Panc1 (cell line): ENCODE measurements at regions not wholly inside any gene's neighbourhood (a gene's known extent, or its start where the extent isn't known, plus 50 kb on each side); places are given as distances from the start of the nearest gene placed in this dataset.

ENCODE experiments used
- ATAC-seq: fragments of 200-7000 bp; cut with Tn5 transposase; 2 replicates; pipeline ENCODE4 v1.9.1; 2020; ENCODE audit warnings: mild to moderate bottlenecking, moderate library complexity
- BruUV-seq: library from RNA; stranded (reverse); fragments of 400-500 nt; replicated peaks from 2 replicates; lab custom pipeline; 2021; lab: Mats Ljungman, UMichigan
- CTCF ChIA-PET: fragments of 300-600 bp; sonication (Branson Sonifier 250); formaldehyde crosslinking; loops from one replicate; lab custom pipeline; 2022; ENCODE audit warnings: antibody characterized with exemption; lab: Charles Lee
- POLR2A ChIA-PET: fragments of 300-600 bp; sonication (Branson Sonifier 250); formaldehyde crosslinking; loops from one replicate; lab custom pipeline; 2022; ENCODE audit warnings: antibody characterized with exemption; lab: Charles Lee
- DNase-seq: peaks from one replicate; pipeline ENCODE4 v3.0.0-alpha.2; 2010; ENCODE audit warnings: low read depth, low spot score
- H3K27ac ChIP-seq: 2 replicates; pipeline ENCODE4 v1.5.1; 2011; ENCODE audit warnings: mild to moderate bottlenecking, low read length, inconsistent platforms
- H3K27me3 ChIP-seq: fragments of 200-500 bp; sonication (Bioruptor generic); 2 replicates; pipeline ENCODE4 v1.6.0; 2014; ENCODE audit warnings: low read length, inconsistent platforms; ENCODE audit not compliant: control insufficient read depth, insufficient read depth
- H3K36me3 ChIP-seq: fragments of 200-500 bp; sonication (Bioruptor generic); 2 replicates; pipeline ENCODE4 v1.5.1; 2014; ENCODE audit warnings: inconsistent platforms, mild to moderate bottlenecking, low read length, moderate library complexity; ENCODE audit not compliant: control insufficient read depth, insufficient read depth
- H3K4me1 ChIP-seq: 2 replicates; pipeline ENCODE4 v1.5.1; 2011; ENCODE audit warnings: inconsistent platforms, mild to moderate bottlenecking, low read length, moderate library complexity; ENCODE audit not compliant: control insufficient read depth, insufficient read depth
- H3K4me3 ChIP-seq, 2 experiments: 2 replicates each; pipeline ENCODE4 v1.5.1; 2011 to 2012; ENCODE audit warnings: low read depth in 2 of 2, low read length in 2 of 2, mild to moderate bottlenecking in 2 of 2, inconsistent platforms in 1 of 2, moderate library complexity in 1 of 2
- H3K9me3 ChIP-seq: fragments of 200-500 bp; sonication (Bioruptor generic); 2 replicates; pipeline ENCODE4 v1.5.1; 2014; ENCODE audit warnings: low read depth, mild to moderate bottlenecking, inconsistent platforms, low read length, moderate library complexity; ENCODE audit not compliant: control insufficient read depth, insufficient read depth
- CTCF ChIP-seq: fragments of 450-650 bp; IDR thresholded peaks from 2 replicates; pipeline ENCODE4 v1.5.1; 2017; ENCODE audit warnings: mild to moderate bottlenecking
- POLR2AphosphoS5 ChIP-seq: IDR thresholded peaks from 2 replicates; pipeline ENCODE4 v1.6.1; 2012; ENCODE audit warnings: mild to moderate bottlenecking, low read depth, low read length, moderate library complexity
- REST ChIP-seq, 2 experiments: IDR thresholded peaks; 2 replicates each; pipeline ENCODE4 v1.6.1; 2011 to 2012; ENCODE audit warnings: low read depth in 2 of 2, control low read depth in 1 of 2, low read length in 1 of 2, mild to moderate bottlenecking in 1 of 2, moderate library complexity in 1 of 2; ENCODE audit not compliant: insufficient read depth in 1 of 2
- SIN3A ChIP-seq: IDR thresholded peaks from 2 replicates; pipeline ENCODE4 v1.6.1; 2012; ENCODE audit warnings: low read depth, mild to moderate bottlenecking, low read length, moderate library complexity, borderline replicate concordance; ENCODE audit not compliant: insufficient read depth
- TCF7L2 ChIP-seq: IDR thresholded peaks from 2 replicates; pipeline ENCODE4 v1.6.1; 2011; ENCODE audit warnings: mild to moderate bottlenecking, low read depth, low read length, inconsistent platforms
- in situ Hi-C: cut with HindIII; loops from 2 replicates; pipeline ENCODE4 v1.10.0; 2016; ENCODE audit warnings: low sequenced_read_pairs, low pct_unique_long_range_greater_than_20kb
- intact Hi-C: fragments of 100-400 bp; cut with micrococcal nuclease; formaldehyde crosslinking; loops from one replicate; pipeline ENCODE4 v1.10.0; 2022; ENCODE audit not compliant: unreplicated experiment

- DNase-seq: no peak
- in situ Hi-C loops (no loop called here), intact Hi-C loops (no loop called here)
- POLR2A ChIA-PET: no interaction called here
- TF ChIP-seq POLR2AphosphoS5: no peak
- no peak for TF ChIP-seq SIN3A
- CTCF ChIA-PET: no interaction called here
- ATAC-seq: no peak; the same call in 1 of the 2 replicates
- no peak overlapping the region for H3K27ac ChIP-seq
- H3K4me3 ChIP-seq: no peak overlapping the region
- BruUV-seq: no TSS peak
- no peaks in the 10 kb centered on the region for H3K9me3 ChIP-seq
- no peaks in the 10 kb centered on the region for H3K36me3 ChIP-seq
- H3K4me1 ChIP-seq: no peaks in the 10 kb centered on the region
- no peaks in the 10 kb centered on the region for H3K27me3 ChIP-seq
These were observed 154.3 kb upstream of the IGF1R start for GRCh38 chr15:98493966-98494511.

- intact Hi-C loops: no loop called here
- DNase-seq: no peak
- Histone ChIP-seq H3K9me3 (no peaks in the 10 kb centered on the region), H3K27me3 (no peaks in the 10 kb centered on the region), H3K36me3 (no peaks in the 10 kb centered on the region), H3K4me1 (no peaks in the 10 kb centered on the region), H3K27ac (no peak overlapping the region), H3K4me3 (no peak overlapping the region)
- in situ Hi-C loops: no loop called here
- no TSS peak for BruUV-seq
- ChIA-PET CTCF (no interaction called here), POLR2A (no interaction called here)
- no peak for ATAC-seq
- no peak for TF ChIP-seq SIN3A
- TF ChIP-seq TCF7L2: no peak
- TF ChIP-seq CTCF: no peak
- no peak for TF ChIP-seq POLR2AphosphoS5
- no peak for TF ChIP-seq REST (IDR thresholded peaks at IDR 0.05; ENCODE audit: insufficient read depth in 1 of 2, low read depth in 2 of 2, low read length in 1 of 2)
These were observed 147.1 kb upstream of the IGF1R start for GRCh38 chr15:98501192-98501591.

GRCh38 chr15:98501632-98502031 is 146.7 kb upstream of the IGF1R start:
- BruUV-seq: no TSS peak
- CTCF ChIA-PET: no interaction called here

More at GRCh38 chr15:98501632-98502031, 146.7 kb upstream of the IGF1R start:
- intact Hi-C loops (no loop called here), in situ Hi-C loops (no loop called here)
- no peaks in the 10 kb centered on the region for H3K9me3 ChIP-seq
- no peaks in the 10 kb centered on the region for H3K4me1 ChIP-seq
- ATAC-seq (no peak), DNase-seq (no peak)
- no peaks in the 10 kb centered on the region for H3K36me3 ChIP-seq
- TF ChIP-seq REST (IDR thresholded peaks at IDR 0.05; ENCODE audit: insufficient read depth in 1 of 2, low read depth in 2 of 2, low read length in 1 of 2): no peak
- no peak for TF ChIP-seq SIN3A
- TF ChIP-seq CTCF: no peak
- no peak for TF ChIP-seq TCF7L2
- TF ChIP-seq POLR2AphosphoS5: no peak
- H3K27me3 ChIP-seq: no peaks in the 10 kb centered on the region
- H3K4me3 ChIP-seq: no peak overlapping the region
- no peak overlapping the region for H3K27ac ChIP-seq
- POLR2A ChIA-PET: no interaction called here
